ACC112 (cell line): ENCODE measurements at regions not wholly inside any gene's neighbourhood (a gene's known extent, or its start where the extent isn't known, plus 50 kb on each side); places are given as distances from the start of the nearest gene placed in this dataset.

Experiments used
- H2AFZ ChIP-seq: fragments of 200-600 bp; sonication (generic); one replicate; pipeline ENCODE4 v1.6.0; 2017; ENCODE audit warnings: antibody characterized with exemption, low read length; ENCODE audit not compliant: unreplicated experiment
- H3K27ac ChIP-seq: fragments of 200-600 bp; sonication (generic); 2 replicates; pipeline ENCODE4 v1.5.1; 2014; ENCODE audit warnings: low read depth, mild to moderate bottlenecking, antibody characterized with exemption, low read length, moderate library complexity
- H3K27me3 ChIP-seq: fragments of 200-600 bp; sonication (generic); 2 replicates; pipeline ENCODE4 v1.6.1; 2014; ENCODE audit warnings: mild to moderate bottlenecking, antibody characterized with exemption, low read length, moderate library complexity, mixed read lengths; ENCODE audit not compliant: insufficient read depth
- H3K36me3 ChIP-seq: fragments of 200-600 bp; sonication (generic); 2 replicates; pipeline ENCODE4 v1.6.1; 2016; ENCODE audit warnings: mild to moderate bottlenecking, antibody characterized with exemption, low read length, moderate library complexity, mixed read lengths; ENCODE audit not compliant: insufficient read depth
- H3K4me1 ChIP-seq: fragments of 200-600 bp; sonication (generic); one replicate; pipeline ENCODE4 v1.6.1; 2016; ENCODE audit warnings: low read length, mixed read lengths; ENCODE audit not compliant: insufficient read depth, unreplicated experiment, control insufficient read depth
- H3K4me3 ChIP-seq: fragments of 200-600 bp; sonication (generic); 2 replicates; pipeline ENCODE4 v1.5.1; 2014; ENCODE audit warnings: mild to moderate bottlenecking, low read depth, low read length
- H3K79me2 ChIP-seq: fragments of 200-600 bp; sonication (generic); one replicate; pipeline ENCODE4 v1.6.0; 2016; ENCODE audit warnings: low read length; ENCODE audit not compliant: control insufficient read depth, unreplicated experiment, insufficient read depth

GRCh38 chr2:186433040-186433439, 53.0 kb upstream of the ZC3H15 start:
- no peaks in the 10 kb centered on the region for H3K4me1 ChIP-seq
- no peaks in the 10 kb centered on the region for H3K36me3 ChIP-seq
- H3K79me2 ChIP-seq, result no peaks in the 10 kb centered on the region
- no peak overlapping the region for H3K27ac ChIP-seq
- H2AFZ ChIP-seq, result no peak overlapping the region
- H3K4me3 ChIP-seq, result no peak overlapping the region
- no peaks in the 10 kb centered on the region for H3K27me3 ChIP-seq

- no peaks in the 10 kb centered on the region for H3K4me1 ChIP-seq
- H2AFZ ChIP-seq, result no peak overlapping the region
- H3K4me3 ChIP-seq, result no peak overlapping the region
- no peak overlapping the region for H3K27ac ChIP-seq
- no peaks in the 10 kb centered on the region for H3K27me3 ChIP-seq
- no peaks in the 10 kb centered on the region for H3K79me2 ChIP-seq
- H3K36me3 ChIP-seq, result no peaks in the 10 kb centered on the region
These were observed 52.2 kb upstream of the ZC3H15 start for GRCh38 chr2:186433777-186434432.
